NCI-H748 treated with DMSO at 0.1 percent for 48 hours (cell line): ENCODE measurements at regions not wholly inside any gene's neighbourhood (a gene's known extent, or its start where the extent isn't known, plus 50 kb on each side); places are given as distances from the start of the nearest gene placed in this dataset.

Experiments
- DNase-seq: peaks from one replicate; lab custom pipeline; 2025; lab: John Stamatoyannopoulos, UW

- DNase-seq, result no peak
These were observed 672.8 kb downstream of the LMO4 start for GRCh38 chr1:88001460-88001859.

GRCh38 chr1:88003255-88003654, 674.6 kb downstream of the LMO4 start:
- no peak for DNase-seq

GRCh38 chr1:88009916-88010315, 674.2 kb upstream of the PKN2 start:
- DNase-seq, result no peak

GRCh38 chr1:88013485-88013884, 670.6 kb upstream of the PKN2 start:
- no peak for DNase-seq

- no peak for DNase-seq
These were observed 669.9 kb upstream of the PKN2 start for GRCh38 chr1:88014131-88014530.

- DNase-seq, result no peak
These were observed 667.1 kb upstream of the PKN2 start for GRCh38 chr1:88016947-88017346.

- no peak for DNase-seq
These were observed 662.5 kb upstream of the PKN2 start for GRCh38 chr1:88021529-88021928.

GRCh38 chr1:88022516-88022915, 661.6 kb upstream of the PKN2 start:
- no peak for DNase-seq

- no peak for DNase-seq
These were observed 654.9 kb upstream of the PKN2 start for GRCh38 chr1:88029142-88029541.

- DNase-seq, result no peak
These were observed 654.2 kb upstream of the PKN2 start for GRCh38 chr1:88029899-88030298.

- no peak for DNase-seq
These were observed 648.5 kb upstream of the PKN2 start for GRCh38 chr1:88035578-88035977.

- no peak for DNase-seq
These were observed 647.6 kb upstream of the PKN2 start for GRCh38 chr1:88036345-88037014.

GRCh38 chr1:88039240-88039639, 644.8 kb upstream of the PKN2 start:
- DNase-seq, result no peak

- no peak for DNase-seq
These were observed 640.2 kb upstream of the PKN2 start for GRCh38 chr1:88043834-88044233.

- no peak for DNase-seq
These were observed 631.9 kb upstream of the PKN2 start for GRCh38 chr1:88052167-88052566.

GRCh38 chr1:88053065-88053464, 631.0 kb upstream of the PKN2 start:
- DNase-seq, result no peak

GRCh38 chr1:88056881-88057280, 627.2 kb upstream of the PKN2 start:
- no peak for DNase-seq

GRCh38 chr1:88058205-88058604, 625.9 kb upstream of the PKN2 start:
- no peak for DNase-seq

GRCh38 chr1:88060112-88060673, 623.9 kb upstream of the PKN2 start:
- no peak for DNase-seq

- DNase-seq, result no peak
These were observed 623.2 kb upstream of the PKN2 start for GRCh38 chr1:88060750-88061491.

GRCh38 chr1:88061492-88062177, 622.4 kb upstream of the PKN2 start:
- DNase-seq, result peak; percentile 17

- DNase-seq, result no peak
These were observed 621.4 kb upstream of the PKN2 start for GRCh38 chr1:88062650-88063153.

- no peak for DNase-seq
These were observed 620.5 kb upstream of the PKN2 start for GRCh38 chr1:88063605-88064004.
